HepG2 (cell line): ENCODE measurements at regions not wholly inside any gene's neighbourhood (a gene's known extent, or its start where the extent isn't known, plus 50 kb on each side); places are given as distances from the start of the nearest gene placed in this dataset.
A peak's percentile ranks its signal among the peaks of the same experiment; 100 is the strongest.

Source experiments
- BCL3 ChIP-seq: sonication (generic); formaldehyde crosslinking; IDR thresholded peaks from 2 replicates; pipeline ENCODE4 v1.5.1; 2020; ENCODE audit warnings: mild to moderate bottlenecking, missing genetic modification reagents, moderate library complexity
- CENPX ChIP-seq: sonication (generic); formaldehyde crosslinking; IDR thresholded peaks from 2 replicates; pipeline ENCODE4 v1.9.0; 2021; ENCODE audit warnings: mild to moderate bottlenecking, missing genetic modification reagents, moderate library complexity
- DMAP1 ChIP-seq: IDR thresholded peaks from 2 replicates; pipeline ENCODE4 v1.6.1; 2016
- EED ChIP-seq: sonication (generic); formaldehyde crosslinking; IDR thresholded peaks from 2 replicates; pipeline ENCODE4 v1.5.0; 2020; ENCODE audit warnings: mild to moderate bottlenecking, missing genetic modification reagents
- ELK4 ChIP-seq: sonication (generic); formaldehyde crosslinking; IDR thresholded peaks from 2 replicates; pipeline ENCODE4 v1.9.0; 2021; ENCODE audit warnings: missing genetic modification reagents, borderline replicate concordance
- ETV5 ChIP-seq: IDR thresholded peaks from 2 replicates; pipeline ENCODE4 v1.6.1; 2018; ENCODE audit warnings: missing biosample characterization, missing genetic modification reagents, inconsistent platforms, borderline replicate concordance
- GABPA ChIP-seq, 2 experiments: IDR thresholded peaks; 2 replicates each; pipeline ENCODE4 v1.6.1; 2011 to 2016; ENCODE audit warnings: low read depth in 2 of 2, low read length in 1 of 2, missing biosample characterization in 1 of 2, missing genetic modification characterization in 1 of 2
- GATAD2A ChIP-seq: IDR thresholded peaks from 2 replicates; pipeline ENCODE4 v1.6.1; 2016
- GTF2F1 ChIP-seq: fragments of 150-350 bp; IDR thresholded peaks from 2 replicates; pipeline ENCODE4 v1.6.1; 2014; ENCODE audit warnings: low read length
- HMG20A ChIP-seq: IDR thresholded peaks from 2 replicates; pipeline ENCODE4 v1.6.1; 2016; ENCODE audit warnings: borderline replicate concordance
- HOXA3 ChIP-seq: sonication (generic); formaldehyde crosslinking; IDR thresholded peaks from 2 replicates; pipeline ENCODE4 v1.5.0; 2020; ENCODE audit warnings: missing genetic modification reagents
- MED13 ChIP-seq: sonication (generic); formaldehyde crosslinking; IDR thresholded peaks from 2 replicates; pipeline ENCODE4 v1.5.0; 2020; ENCODE audit warnings: missing genetic modification reagents
- MIER2 ChIP-seq: IDR thresholded peaks from 2 replicates; pipeline ENCODE4 v1.6.1; 2016; ENCODE audit warnings: missing biosample characterization, missing genetic modification reagents
- MIXL1 ChIP-seq: IDR thresholded peaks from 2 replicates; pipeline ENCODE4 v1.6.1; 2016
- MLXIP ChIP-seq: sonication (generic); formaldehyde crosslinking; IDR thresholded peaks from 2 replicates; pipeline ENCODE4 v1.9.0; 2021; ENCODE audit warnings: missing genetic modification reagents, borderline replicate concordance
- RBM39 ChIP-seq: fragments of 200-400 bp; formaldehyde crosslinking; IDR thresholded peaks from one replicate; pipeline ENCODE4 v1.6.1; 2018; ENCODE audit warnings: antibody characterized with exemption, mild to moderate bottlenecking, low read depth, low read length; ENCODE audit not compliant: poor library complexity, severe bottlenecking
- TEAD2 ChIP-seq: sonication (generic); formaldehyde crosslinking; IDR thresholded peaks from 2 replicates; pipeline ENCODE4 v1.9.0; 2021; ENCODE audit warnings: missing genetic modification reagents
- YY1 ChIP-seq: IDR thresholded peaks from 2 replicates; pipeline ENCODE4 v1.6.1; 2011; ENCODE audit warnings: low read length, low read depth, moderate library complexity, mild to moderate bottlenecking; ENCODE audit not compliant: insufficient read depth, insufficient replicate concordance
- ZFP1 ChIP-seq: IDR thresholded peaks from 2 replicates; pipeline ENCODE4 v1.6.1; 2016
- ZFY ChIP-seq: sonication (generic); formaldehyde crosslinking; IDR thresholded peaks from 2 replicates; pipeline ENCODE4 v1.4.0; 2020; ENCODE audit warnings: missing genetic modification reagents
- ZMYM4 ChIP-seq: sonication (generic); formaldehyde crosslinking; IDR thresholded peaks from 2 replicates; pipeline ENCODE4 v1.8.1; 2023; ENCODE audit warnings: mild to moderate bottlenecking, missing genetic modification reagents
- ZNF10 ChIP-seq: sonication (generic); formaldehyde crosslinking; IDR thresholded peaks from 2 replicates; pipeline ENCODE4 v1.4.0; 2020; ENCODE audit warnings: mild to moderate bottlenecking, low read depth, missing genetic modification reagents, borderline replicate concordance
- ZNF101 ChIP-seq: sonication (generic); formaldehyde crosslinking; IDR thresholded peaks from 2 replicates; pipeline ENCODE4 v1.4.0; 2020; ENCODE audit warnings: mild to moderate bottlenecking, low read depth, missing genetic modification reagents, borderline replicate concordance
- ZNF12 ChIP-seq: sonication (generic); formaldehyde crosslinking; IDR thresholded peaks from 2 replicates; pipeline ENCODE4 v1.5.0; 2020; ENCODE audit warnings: missing genetic modification reagents
- ZNF20 ChIP-seq: sonication (generic); formaldehyde crosslinking; IDR thresholded peaks from 2 replicates; pipeline ENCODE4 v1.4.0; 2020; ENCODE audit warnings: mild to moderate bottlenecking, moderate library complexity, missing genetic modification reagents
- ZNF234 ChIP-seq: sonication (generic); formaldehyde crosslinking; conservative IDR thresholded peaks from 2 replicates; pipeline ENCODE4 v1.5.1; 2020; ENCODE audit warnings: mild to moderate bottlenecking, missing genetic modification reagents
- ZNF577 ChIP-seq: sonication (generic); formaldehyde crosslinking; IDR thresholded peaks from 2 replicates; pipeline ENCODE4 v1.4.0; 2020; ENCODE audit warnings: mild to moderate bottlenecking, low read depth, missing genetic modification reagents, borderline replicate concordance
- ZNF607 ChIP-seq: sonication (generic); formaldehyde crosslinking; IDR thresholded peaks from 2 replicates; pipeline ENCODE4 v1.5.1; 2020; ENCODE audit warnings: missing genetic modification reagents, mild to moderate bottlenecking, borderline replicate concordance
- ZNF777 ChIP-seq: sonication (generic); formaldehyde crosslinking; IDR thresholded peaks from 2 replicates; pipeline ENCODE4 v1.4.0; 2020; ENCODE audit warnings: missing genetic modification reagents

DNA sequence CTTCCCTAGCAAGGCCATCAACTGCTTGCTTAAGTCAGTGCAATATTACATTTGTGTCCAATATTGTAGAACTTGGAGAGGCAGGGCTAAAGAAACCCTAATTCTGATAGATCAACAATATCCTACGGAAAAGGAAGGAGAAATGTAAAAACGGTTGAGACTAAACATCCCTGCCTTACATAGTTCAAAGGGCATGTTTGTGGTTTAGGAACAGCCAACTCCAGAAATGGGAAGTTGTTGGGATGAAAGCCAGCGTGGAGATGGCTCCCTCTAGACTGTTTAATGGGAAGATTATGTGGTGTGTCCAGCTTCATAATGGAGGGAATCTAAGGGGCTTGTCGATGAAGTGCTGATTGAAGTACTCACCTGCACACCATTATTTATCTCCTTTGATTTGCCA, 145.3 kb upstream of the TENT5A start (continued):
- TF ChIP-seq ZNF607 (CRISPR knock-in tag) (no peak), TEAD2 (CRISPR knock-in tag) (no peak), MIER2 (CRISPR knock-in tag) (0 out of 2 replicates have a peak, but pooled peaks have one; percentile 35), ZMYM4 (CRISPR knock-in tag) (peak; percentile 88), ZNF20 (CRISPR knock-in tag) (no peak), ZFY (no peak), MLXIP (no peak), MIXL1 (peak; percentile 58; the same call in 1 of the 2 replicates), GTF2F1 (no peak), ELK4 (CRISPR knock-in tag) (no peak), ZNF577 (CRISPR knock-in tag) (no peak), HMG20A (peak; percentile 56; the same call in 1 of the 2 replicates), CENPX (CRISPR knock-in tag) (no peak), MED13 (CRISPR knock-in tag) (no peak), ZFP1 (CRISPR knock-in tag) (no peak), ZNF234 (CRISPR knock-in tag) (no peak), GATAD2A (CRISPR knock-in tag) (peak; percentile 71), ZNF777 (no peak), HOXA3 (CRISPR knock-in tag) (no peak), DMAP1 (CRISPR knock-in tag) (no peak), ZNF101 (no peak), ZNF10 (no peak), RBM39 (no peak), GABPA (IDR thresholded peaks at IDR 0.05; ENCODE audit: low read depth, low read length) (no peak), GABPA (CRISPR knock-in tag; IDR thresholded peaks at IDR 0.05; ENCODE audit: low read depth) (no peak), ETV5 (CRISPR knock-in tag) (no peak), ZNF12 (CRISPR knock-in tag) (no peak), EED (CRISPR knock-in tag) (no peak), BCL3 (CRISPR knock-in tag) (no peak), YY1 (no peak)
